Pancreas (tissue), 10 donors: ENCODE measurements at regions not wholly inside any gene's neighbourhood (a gene's known extent, or its start where the extent isn't known, plus 50 kb on each side); places are given as distances from the start of the nearest gene placed in this dataset.

ENCODE experiments used
- ATAC-seq, 4 donors: fragments of 200-7000 bp; cut with Tn5 transposase; one replicate each; pipeline versions ENCODE4 v1.8.0 to v1.9.1; 2020; ENCODE audit warnings: mild to moderate bottlenecking in 4 of 4, moderate library complexity in 4 of 4
- DNase-seq, 6 donors: peaks; one replicate each; pipeline ENCODE4 v3.0.0-alpha.2; 2020
- FAIRE-seq: peaks from 2 replicates; lab custom pipeline; 2012; peaks lifted over from hg19 to GRCh38; lab: Jason Lieb, UNC
- H3K27ac ChIP-seq, 4 donors: fragments of 200-600 bp; sonication (generic); 1 replicate in 3 of 4; 2 replicates in 1 of 4; pipeline versions ENCODE4 v1.5.0 to v1.8.0; 2020
- H3K27me3 ChIP-seq, 4 donors: fragments of 200-600 bp; one replicate each; pipeline ENCODE4 v1.8.0; 2021
- H3K36me3 ChIP-seq, 3 donors: fragments of 200-600 bp; sonication (generic) in 1 of 3; one replicate each; pipeline versions ENCODE4 v1.5.0 to v1.8.0; 2020 to 2021
- H3K4me1 ChIP-seq, 3 donors: fragments of 200-600 bp; one replicate each; pipeline ENCODE4 v1.8.0; 2021
- H3K4me3 ChIP-seq, 4 donors: fragments of 200-600 bp; sonication (generic) in 2 of 4; one replicate each; pipeline versions ENCODE4 v1.5.0 to v1.8.0; 2020 to 2021
- H3K9me3 ChIP-seq, 4 donors: fragments of 200-600 bp; one replicate each; pipeline ENCODE4 v1.8.0; 2021
- WGBS, 2 donors: extraction: QIAGEN DNeasy Blood & Tissue Kit; methylation state at CpG; one replicate each; pipeline ENCODE4 v1.1.7; 2013; 5-methylcytosine and 5-hydroxymethylcytosine counted together
- intact Hi-C, 3 donors: fragments of 100-400 bp; cut with DNase I; formaldehyde crosslinking; loops; one replicate each; pipeline versions ENCODE4 v1.11.1 to v1.14.2; 2022
- TF ChIP-seq, protein P1 (sequence below), 4 donors: fragments of 200-600 bp; sonication (generic) in 3 of 4; IDR thresholded peaks; one replicate each; pipeline versions ENCODE4 v1.5.0 to v1.8.0; 2021; ENCODE audit warnings: antibody characterized with exemption in 4 of 4
- donor health status: healthy with polysubstance abuse.
- donor health status: DM: no; HTN: no; CAD: no; lungs with moderate emphysema.
- donor health status: DM: no; HTN: no; CAD: no.
- donor health status: control.
- donor health status: control.
- donor health status: Bipolar disorder and iron deficiency.
- donor health status: DM: yes; HTN: yes; CAD: no.
- donor health status: DM: no; HTN: no; CAD: no.
- donor health status: DM: no; HTN: no; CAD: no.
- donor health status: DM: yes; HTN: yes; CAD: no.

DNA sequence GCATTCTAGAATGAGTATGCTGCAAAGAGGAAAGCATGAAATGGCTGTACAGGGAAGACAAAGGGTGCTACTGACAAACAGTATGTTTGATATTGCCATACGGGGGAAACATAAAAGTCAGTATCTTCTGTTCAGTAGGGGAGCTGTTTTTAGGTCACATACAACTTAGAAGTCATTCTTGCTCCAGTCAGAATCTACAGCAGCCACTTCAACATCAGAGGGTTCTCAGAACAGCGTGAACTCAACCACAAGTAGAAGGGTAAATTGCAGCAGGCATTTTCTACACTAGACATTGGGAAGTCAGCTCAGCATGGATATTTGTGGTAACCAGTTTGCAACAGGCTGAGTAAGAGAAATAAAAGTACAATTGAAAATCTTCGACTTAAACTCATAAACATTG is 1241.8 kb upstream of the GOT2 start:
- ATAC-seq (no peak), FAIRE-seq (no peak), DNase-seq (no peak)
- Histone ChIP-seq H3K4me1 (no peaks in the 10 kb centered on the region), H3K27me3 (no peaks in the 10 kb centered on the region), H3K9me3 (no peaks in the 10 kb centered on the region), H3K27ac (no peak overlapping the region), H3K36me3 (no peaks in the 10 kb centered on the region), H3K4me3 (no peak overlapping the region)
- TF ChIP-seq, protein P1, sequence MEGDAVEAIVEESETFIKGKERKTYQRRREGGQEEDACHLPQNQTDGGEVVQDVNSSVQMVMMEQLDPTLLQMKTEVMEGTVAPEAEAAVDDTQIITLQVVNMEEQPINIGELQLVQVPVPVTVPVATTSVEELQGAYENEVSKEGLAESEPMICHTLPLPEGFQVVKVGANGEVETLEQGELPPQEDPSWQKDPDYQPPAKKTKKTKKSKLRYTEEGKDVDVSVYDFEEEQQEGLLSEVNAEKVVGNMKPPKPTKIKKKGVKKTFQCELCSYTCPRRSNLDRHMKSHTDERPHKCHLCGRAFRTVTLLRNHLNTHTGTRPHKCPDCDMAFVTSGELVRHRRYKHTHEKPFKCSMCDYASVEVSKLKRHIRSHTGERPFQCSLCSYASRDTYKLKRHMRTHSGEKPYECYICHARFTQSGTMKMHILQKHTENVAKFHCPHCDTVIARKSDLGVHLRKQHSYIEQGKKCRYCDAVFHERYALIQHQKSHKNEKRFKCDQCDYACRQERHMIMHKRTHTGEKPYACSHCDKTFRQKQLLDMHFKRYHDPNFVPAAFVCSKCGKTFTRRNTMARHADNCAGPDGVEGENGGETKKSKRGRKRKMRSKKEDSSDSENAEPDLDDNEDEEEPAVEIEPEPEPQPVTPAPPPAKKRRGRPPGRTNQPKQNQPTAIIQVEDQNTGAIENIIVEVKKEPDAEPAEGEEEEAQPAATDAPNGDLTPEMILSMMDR (IDR thresholded peaks at IDR 0.05) = no peak
- 35 to 41% methylated on average over 3 of the region's 3 CpGs for WGBS, 2 donors
- intact Hi-C loops = no loop called here

DNA sequence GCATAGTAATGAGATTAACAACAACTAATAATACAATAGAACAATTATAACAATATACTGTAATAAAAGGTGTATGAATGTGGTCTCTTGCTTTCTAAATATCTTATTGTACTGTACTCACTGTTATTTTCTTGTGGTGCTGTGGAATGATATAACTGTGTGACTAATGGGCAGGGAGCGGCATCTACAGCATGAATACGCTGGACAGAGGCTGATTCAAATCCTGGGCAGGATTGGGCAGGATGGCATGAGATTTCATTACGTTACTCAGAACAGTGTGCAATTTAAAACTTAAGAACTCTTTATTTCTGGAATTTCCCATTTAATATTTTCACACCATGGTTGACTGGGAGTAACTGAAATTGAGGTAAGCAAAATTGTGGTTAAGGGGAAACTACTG is 1239.8 kb upstream of the GOT2 start:
- TF ChIP-seq, protein P1 (IDR thresholded peaks at IDR 0.05) = no peak
- DNase-seq (no peak), FAIRE-seq (no peak), ATAC-seq (no peak)
- Histone ChIP-seq H3K27ac (no peak overlapping the region), H3K36me3 (no peaks in the 10 kb centered on the region), H3K27me3 (no peaks in the 10 kb centered on the region), H3K4me1 (no peaks in the 10 kb centered on the region), H3K9me3 (no peaks in the 10 kb centered on the region), H3K4me3 (no peak overlapping the region)
- intact Hi-C loops = no loop called here
- WGBS, 2 donors = 76 to 82% methylated on average over 3 of the region's 3 CpGs

DNA sequence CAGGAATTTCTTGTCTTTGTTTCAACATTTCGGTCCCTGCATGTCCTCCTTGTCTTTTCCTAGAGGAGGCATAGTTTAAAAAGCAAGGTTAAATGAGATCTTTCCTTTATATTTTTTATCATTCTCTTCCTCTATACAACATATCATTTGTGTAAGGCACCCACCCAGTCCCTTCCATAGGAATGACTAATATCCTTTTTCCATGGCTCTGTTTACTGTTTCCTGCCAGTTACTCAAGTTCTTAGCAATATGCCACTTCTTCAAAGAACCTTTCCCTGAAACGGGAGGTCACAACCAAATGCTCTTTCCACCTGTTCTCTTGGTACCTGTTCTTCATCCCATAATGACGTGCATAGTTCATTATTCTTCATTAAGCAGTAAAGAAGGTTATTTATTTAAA is 1237.1 kb upstream of the GOT2 start:
- H3K36me3 ChIP-seq = no peaks in the 10 kb centered on the region
- 42 to 49% methylated on average over 3 of the region's 3 CpGs for WGBS, 2 donors
- no peak for DNase-seq
- no peaks in the 10 kb centered on the region for H3K9me3 ChIP-seq
- no peak overlapping the region for H3K27ac ChIP-seq
- ATAC-seq = no peak
- intact Hi-C loops = no loop called here
- TF ChIP-seq, protein P1 (IDR thresholded peaks at IDR 0.05) = no peak
- FAIRE-seq = no peak
- no peak overlapping the region for H3K4me3 ChIP-seq
- no peaks in the 10 kb centered on the region for H3K4me1 ChIP-seq
- no peaks in the 10 kb centered on the region for H3K27me3 ChIP-seq

DNA sequence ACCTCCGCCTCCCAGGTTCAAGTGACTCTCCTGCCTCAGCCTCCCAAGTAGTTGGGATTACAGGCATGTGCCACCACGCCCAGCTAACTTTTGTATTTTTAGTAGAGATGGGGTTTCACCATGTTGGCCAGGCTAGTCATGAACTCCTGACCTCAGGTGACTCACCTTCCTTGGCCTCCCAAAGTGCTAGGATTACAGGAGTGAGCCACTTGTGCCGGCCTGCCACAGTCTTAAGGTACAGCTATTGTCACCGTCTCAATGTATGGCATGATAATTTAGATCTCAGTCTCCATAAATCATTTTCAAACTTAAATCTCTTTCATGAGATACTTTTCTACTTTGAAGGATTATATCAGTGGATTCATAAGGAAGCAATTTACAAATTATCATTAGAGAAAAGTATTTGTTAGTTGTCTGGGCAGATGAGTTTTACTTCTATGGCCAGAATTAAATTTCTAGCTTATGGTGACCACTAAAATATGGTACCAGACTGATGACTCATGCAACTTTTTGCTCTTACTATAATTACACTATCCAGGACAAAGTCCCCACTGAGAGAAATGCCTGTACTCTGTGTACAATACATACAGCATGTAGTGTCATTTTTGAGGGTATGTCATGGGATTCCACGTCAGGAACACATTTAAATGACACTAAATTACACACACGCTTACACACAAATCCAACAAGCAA is 1230.3 kb upstream of the GOT2 start:
- Histone ChIP-seq H3K27me3 (no peaks in the 10 kb centered on the region), H3K36me3 (no peaks in the 10 kb centered on the region), H3K9me3 (no peaks in the 10 kb centered on the region), H3K4me3 (no peak overlapping the region), H3K4me1 (no peaks in the 10 kb centered on the region), H3K27ac (no peak overlapping the region)
- intact Hi-C loops = no loop called here
- DNase-seq = no peak
- WGBS, 2 donors = 64 to 74% methylated on average over 6 of the region's 6 CpGs
- FAIRE-seq = no peak
- ATAC-seq = no peak
- TF ChIP-seq, protein P1 (IDR thresholded peaks at IDR 0.05) = no peak

DNA sequence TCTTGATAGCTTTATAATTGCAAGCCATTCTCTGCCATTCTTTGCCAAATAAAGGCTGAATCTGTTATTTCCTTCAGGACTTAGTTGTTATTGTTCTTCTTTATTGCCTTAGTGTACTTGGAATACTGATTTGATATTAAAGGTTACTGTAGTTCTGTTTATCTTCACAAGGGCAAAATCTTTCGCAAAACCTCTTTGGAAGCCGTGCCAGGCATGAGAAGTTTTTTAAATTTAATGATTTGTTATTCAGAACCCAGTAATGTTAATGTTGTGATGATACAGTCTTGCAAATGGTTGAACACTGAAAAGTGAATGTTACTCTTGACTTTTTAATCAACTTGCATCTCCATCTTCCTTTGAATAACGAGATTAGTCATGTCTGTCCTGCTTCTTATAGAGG is 1225.2 kb upstream of the GOT2 start:
- Histone ChIP-seq H3K4me3 (no peak overlapping the region), H3K27me3 (no peaks in the 10 kb centered on the region), H3K27ac (no peak overlapping the region), H3K4me1 (no peaks in the 10 kb centered on the region), H3K36me3 (no peaks in the 10 kb centered on the region), H3K9me3 (no peaks in the 10 kb centered on the region)
- TF ChIP-seq, protein P1 (IDR thresholded peaks at IDR 0.05) = no peak
- ATAC-seq = no peak
- 59 to 64% methylated on average over 3 of the region's 3 CpGs for WGBS, 2 donors
- DNase-seq = no peak
- FAIRE-seq = no peak
- intact Hi-C loops = no loop called here
